ENCODE measurements at regions not wholly inside any gene's neighbourhood (a gene's known extent, or its start where the extent isn't known, plus 50 kb on each side); places are given as distances from the start of the nearest gene placed in this dataset.

DNA sequence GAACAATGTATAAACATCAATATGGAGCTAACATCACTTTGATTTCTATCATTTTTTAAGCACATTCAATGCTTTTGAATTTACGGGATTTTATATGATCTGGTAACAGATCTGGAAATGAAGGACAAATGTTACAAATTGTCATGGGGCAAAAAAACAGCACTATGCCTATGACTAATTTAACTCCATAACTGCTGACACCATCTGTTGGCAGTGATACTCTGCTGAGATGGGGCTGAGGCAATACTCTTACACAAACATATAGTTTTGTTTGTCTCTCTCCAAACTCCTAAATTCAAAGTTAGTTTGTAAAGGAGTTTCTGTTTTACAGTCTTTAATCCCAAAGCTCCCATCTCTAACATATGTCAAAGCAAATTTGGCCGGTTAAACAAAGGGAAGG, 132.5 kb upstream of the FER start:
- no peak overlapping the region for H3K4me2 ChIP-seq (ENCODE audit: low read length)
- no peaks in the 10 kb centered on the region for H3K36me3 ChIP-seq (ENCODE audit: control insufficient read depth in 1 of 2, insufficient read depth in 2 of 2, low read length in 2 of 2)
- ChIA-PET RAD21 (ENCODE audit: low non-redundant PET in 1 of 2, low total read pairs in 2 of 2, uncharacterized antibody in 2 of 2, unreplicated experiment in 2 of 2) (no interaction called here), POLR2A (no interaction called here), CTCF (no interaction called here)
- no peak overlapping the region for H3K9ac ChIP-seq (ENCODE audit: low read length)
- no peak overlapping the region for H2AFZ ChIP-seq (ENCODE audit: low read depth, low read length, poor library complexity, severe bottlenecking)
- H3K4me1 ChIP-seq (ENCODE audit: control insufficient read depth in 1 of 2, insufficient read depth in 2 of 2, low read length in 2 of 2), result no peaks in the 10 kb centered on the region
- H3K27me3 ChIP-seq (ENCODE audit: insufficient read depth, low read length), result no peaks in the 10 kb centered on the region
- H3K9me2 ChIP-seq (ENCODE audit: insufficient read depth), result no peaks in the 10 kb centered on the region
- DNase-seq (ENCODE audit: low read depth, low spot score) (no peak), ATAC-seq (no peak)
- no peak overlapping the region for H3K4me3 ChIP-seq (replicated peaks in 1 of 2; ENCODE audit: low read depth in 1 of 2, low read length in 2 of 2)
- H3K79me2 ChIP-seq (ENCODE audit: insufficient read depth, low read length), result no peaks in the 10 kb centered on the region
- H4K20me1 ChIP-seq (ENCODE audit: insufficient read depth), result no peaks in the 10 kb centered on the region
- H3K27ac ChIP-seq (ENCODE audit: low read depth, low read length), result no peak overlapping the region
- TF ChIP-seq POLR2AphosphoS5 (IDR thresholded peaks at IDR 0.05; ENCODE audit: low read depth, low read length), result no peak
- TF ChIP-seq, protein P1, sequence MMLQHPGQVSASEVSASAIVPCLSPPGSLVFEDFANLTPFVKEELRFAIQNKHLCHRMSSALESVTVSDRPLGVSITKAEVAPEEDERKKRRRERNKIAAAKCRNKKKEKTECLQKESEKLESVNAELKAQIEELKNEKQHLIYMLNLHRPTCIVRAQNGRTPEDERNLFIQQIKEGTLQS (IDR thresholded peaks at IDR 0.05), result no peak
- TF ChIP-seq, protein P2, sequence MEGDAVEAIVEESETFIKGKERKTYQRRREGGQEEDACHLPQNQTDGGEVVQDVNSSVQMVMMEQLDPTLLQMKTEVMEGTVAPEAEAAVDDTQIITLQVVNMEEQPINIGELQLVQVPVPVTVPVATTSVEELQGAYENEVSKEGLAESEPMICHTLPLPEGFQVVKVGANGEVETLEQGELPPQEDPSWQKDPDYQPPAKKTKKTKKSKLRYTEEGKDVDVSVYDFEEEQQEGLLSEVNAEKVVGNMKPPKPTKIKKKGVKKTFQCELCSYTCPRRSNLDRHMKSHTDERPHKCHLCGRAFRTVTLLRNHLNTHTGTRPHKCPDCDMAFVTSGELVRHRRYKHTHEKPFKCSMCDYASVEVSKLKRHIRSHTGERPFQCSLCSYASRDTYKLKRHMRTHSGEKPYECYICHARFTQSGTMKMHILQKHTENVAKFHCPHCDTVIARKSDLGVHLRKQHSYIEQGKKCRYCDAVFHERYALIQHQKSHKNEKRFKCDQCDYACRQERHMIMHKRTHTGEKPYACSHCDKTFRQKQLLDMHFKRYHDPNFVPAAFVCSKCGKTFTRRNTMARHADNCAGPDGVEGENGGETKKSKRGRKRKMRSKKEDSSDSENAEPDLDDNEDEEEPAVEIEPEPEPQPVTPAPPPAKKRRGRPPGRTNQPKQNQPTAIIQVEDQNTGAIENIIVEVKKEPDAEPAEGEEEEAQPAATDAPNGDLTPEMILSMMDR (IDR thresholded peaks at IDR 0.05 in 2 of 3, conservative IDR thresholded peaks at IDR 0.05 in 1 of 3; ENCODE audit: borderline replicate concordance in 1 of 3, insufficient read depth in 1 of 3, low read depth in 2 of 3, low read length in 2 of 3), result no peak
- no peak for TF ChIP-seq EZH2 (IDR thresholded peaks at IDR 0.05)
- no peak for TF ChIP-seq ZFX (IDR thresholded peaks at IDR 0.05)
- TF ChIP-seq, protein P3, sequence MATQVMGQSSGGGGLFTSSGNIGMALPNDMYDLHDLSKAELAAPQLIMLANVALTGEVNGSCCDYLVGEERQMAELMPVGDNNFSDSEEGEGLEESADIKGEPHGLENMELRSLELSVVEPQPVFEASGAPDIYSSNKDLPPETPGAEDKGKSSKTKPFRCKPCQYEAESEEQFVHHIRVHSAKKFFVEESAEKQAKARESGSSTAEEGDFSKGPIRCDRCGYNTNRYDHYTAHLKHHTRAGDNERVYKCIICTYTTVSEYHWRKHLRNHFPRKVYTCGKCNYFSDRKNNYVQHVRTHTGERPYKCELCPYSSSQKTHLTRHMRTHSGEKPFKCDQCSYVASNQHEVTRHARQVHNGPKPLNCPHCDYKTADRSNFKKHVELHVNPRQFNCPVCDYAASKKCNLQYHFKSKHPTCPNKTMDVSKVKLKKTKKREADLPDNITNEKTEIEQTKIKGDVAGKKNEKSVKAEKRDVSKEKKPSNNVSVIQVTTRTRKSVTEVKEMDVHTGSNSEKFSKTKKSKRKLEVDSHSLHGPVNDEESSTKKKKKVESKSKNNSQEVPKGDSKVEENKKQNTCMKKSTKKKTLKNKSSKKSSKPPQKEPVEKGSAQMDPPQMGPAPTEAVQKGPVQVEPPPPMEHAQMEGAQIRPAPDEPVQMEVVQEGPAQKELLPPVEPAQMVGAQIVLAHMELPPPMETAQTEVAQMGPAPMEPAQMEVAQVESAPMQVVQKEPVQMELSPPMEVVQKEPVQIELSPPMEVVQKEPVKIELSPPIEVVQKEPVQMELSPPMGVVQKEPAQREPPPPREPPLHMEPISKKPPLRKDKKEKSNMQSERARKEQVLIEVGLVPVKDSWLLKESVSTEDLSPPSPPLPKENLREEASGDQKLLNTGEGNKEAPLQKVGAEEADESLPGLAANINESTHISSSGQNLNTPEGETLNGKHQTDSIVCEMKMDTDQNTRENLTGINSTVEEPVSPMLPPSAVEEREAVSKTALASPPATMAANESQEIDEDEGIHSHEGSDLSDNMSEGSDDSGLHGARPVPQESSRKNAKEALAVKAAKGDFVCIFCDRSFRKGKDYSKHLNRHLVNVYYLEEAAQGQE (IDR thresholded peaks at IDR 0.05; ENCODE audit: low read depth), result no peak
- no peak for TF ChIP-seq EZH2phosphoT487 (IDR thresholded peaks at IDR 0.05; ENCODE audit: borderline replicate concordance)
- TF ChIP-seq SIN3A (IDR thresholded peaks at IDR 0.05; ENCODE audit: low read depth), result no peak
- no peak for TF ChIP-seq CBX3 (IDR thresholded peaks at IDR 0.05; ENCODE audit: low read depth)
- no peaks in the 10 kb centered on the region for H3K9me3 ChIP-seq (ENCODE audit: control insufficient read depth in 1 of 2, insufficient read depth in 1 of 2, low read depth in 1 of 2, low read length in 2 of 2)
- no TSS peak for BruUV-seq (replicated peaks)
- intact Hi-C loops (cut with micrococcal nuclease), result no loop called here
